ENCODE measurements at regions not wholly inside any gene's neighbourhood (a gene's known extent, or its start where the extent isn't known, plus 50 kb on each side); places are given as distances from the start of the nearest gene placed in this dataset.

GRCh38 chrX:76109654-76110053 is 63.2 kb upstream of the PBDC1 start:
- DNase-seq (no peak), ATAC-seq (ENCODE audit: poor library complexity) (no peak)
- no peaks in the 10 kb centered on the region for H3K36me3 ChIP-seq (ENCODE audit: insufficient read depth, low read length)
- no peaks in the 10 kb centered on the region for H3K4me1 ChIP-seq (ENCODE audit: insufficient read depth, low read length)
- H3K27me3 ChIP-seq (ENCODE audit: control insufficient read depth in 1 of 2, insufficient read depth in 2 of 2, low read length in 2 of 2): peaks cover 0 to 1% of the 10 kb centered on the region in 2 experiments
- Mint-ChIP-seq H3K4me3 (no peak overlapping the region), H3K36me3 (ENCODE audit: low read depth) (no peaks in the 10 kb centered on the region), H3K9me3 (no peaks in the 10 kb centered on the region), H3K27me3 (no peaks in the 10 kb centered on the region), H3K27ac (no peak overlapping the region), H3K4me1 (ENCODE audit: low read depth) (no peaks in the 10 kb centered on the region)
- CTCF ChIA-PET: no interaction called here
- H3K27ac ChIP-seq (ENCODE audit: low read depth in 1 of 2, low read length in 2 of 2): no peak overlapping the region
- H3K9me3 ChIP-seq (ENCODE audit: control insufficient read depth in 1 of 2, insufficient read depth in 1 of 2, low read length in 2 of 2): no peaks in the 10 kb centered on the region
- POLR2A ChIA-PET: no interaction called here
- no peak overlapping the region for H3K4me3 ChIP-seq (ENCODE audit: low read length)
- TF ChIP-seq, protein P1, sequence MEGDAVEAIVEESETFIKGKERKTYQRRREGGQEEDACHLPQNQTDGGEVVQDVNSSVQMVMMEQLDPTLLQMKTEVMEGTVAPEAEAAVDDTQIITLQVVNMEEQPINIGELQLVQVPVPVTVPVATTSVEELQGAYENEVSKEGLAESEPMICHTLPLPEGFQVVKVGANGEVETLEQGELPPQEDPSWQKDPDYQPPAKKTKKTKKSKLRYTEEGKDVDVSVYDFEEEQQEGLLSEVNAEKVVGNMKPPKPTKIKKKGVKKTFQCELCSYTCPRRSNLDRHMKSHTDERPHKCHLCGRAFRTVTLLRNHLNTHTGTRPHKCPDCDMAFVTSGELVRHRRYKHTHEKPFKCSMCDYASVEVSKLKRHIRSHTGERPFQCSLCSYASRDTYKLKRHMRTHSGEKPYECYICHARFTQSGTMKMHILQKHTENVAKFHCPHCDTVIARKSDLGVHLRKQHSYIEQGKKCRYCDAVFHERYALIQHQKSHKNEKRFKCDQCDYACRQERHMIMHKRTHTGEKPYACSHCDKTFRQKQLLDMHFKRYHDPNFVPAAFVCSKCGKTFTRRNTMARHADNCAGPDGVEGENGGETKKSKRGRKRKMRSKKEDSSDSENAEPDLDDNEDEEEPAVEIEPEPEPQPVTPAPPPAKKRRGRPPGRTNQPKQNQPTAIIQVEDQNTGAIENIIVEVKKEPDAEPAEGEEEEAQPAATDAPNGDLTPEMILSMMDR (IDR thresholded peaks at IDR 0.05): no peak
- intact Hi-C loops (cut with DNase I, micrococcal nuclease): no loop called here
